GM18498 (cell line): ENCODE measurements at regions not wholly inside any gene's neighbourhood (a gene's known extent, or its start where the extent isn't known, plus 50 kb on each side); places are given as distances from the start of the nearest gene placed in this dataset.

Source experiments
- ATAC-seq: cut with Tn5 transposase; IDR thresholded peaks from one replicate; pipeline ENCODE4 v1.9.1; 2021; ENCODE audit warnings: mild to moderate bottlenecking, moderate library complexity; ENCODE audit not compliant: unreplicated experiment

DNA sequence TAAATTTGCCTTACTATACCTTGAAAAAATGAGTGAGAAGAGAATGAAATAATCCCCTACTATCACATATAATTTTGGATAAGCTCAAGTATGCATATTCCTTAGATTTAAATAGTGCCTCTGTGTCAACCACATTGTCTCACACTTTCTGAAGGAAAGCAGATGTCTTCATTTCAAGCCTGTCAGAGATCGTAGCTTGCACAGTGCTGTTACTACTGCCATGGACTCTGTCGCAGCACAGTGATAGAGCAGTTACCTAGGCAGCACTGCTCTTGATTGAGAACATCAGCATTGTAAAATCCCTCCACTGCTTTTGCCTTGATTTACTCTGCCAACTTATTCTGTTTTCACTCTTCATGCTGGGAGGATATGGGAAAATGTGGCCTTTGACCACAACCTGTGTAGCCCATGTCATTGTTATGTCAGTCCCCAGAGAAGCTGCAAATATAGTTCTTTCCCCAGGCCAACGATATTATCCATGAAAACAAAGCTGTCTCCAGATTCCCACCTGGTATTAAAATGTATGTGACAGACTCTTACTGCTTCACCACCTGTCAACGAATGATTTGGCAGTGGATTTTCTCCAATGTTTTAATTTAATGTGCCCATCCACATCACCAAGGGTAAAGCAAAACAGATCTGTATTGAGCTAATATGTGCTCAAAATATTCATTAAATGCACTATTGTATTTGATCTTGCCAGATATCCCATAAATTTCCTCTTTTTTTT is 675.7 kb downstream of the METTL4 start:
- no peak for ATAC-seq

DNA sequence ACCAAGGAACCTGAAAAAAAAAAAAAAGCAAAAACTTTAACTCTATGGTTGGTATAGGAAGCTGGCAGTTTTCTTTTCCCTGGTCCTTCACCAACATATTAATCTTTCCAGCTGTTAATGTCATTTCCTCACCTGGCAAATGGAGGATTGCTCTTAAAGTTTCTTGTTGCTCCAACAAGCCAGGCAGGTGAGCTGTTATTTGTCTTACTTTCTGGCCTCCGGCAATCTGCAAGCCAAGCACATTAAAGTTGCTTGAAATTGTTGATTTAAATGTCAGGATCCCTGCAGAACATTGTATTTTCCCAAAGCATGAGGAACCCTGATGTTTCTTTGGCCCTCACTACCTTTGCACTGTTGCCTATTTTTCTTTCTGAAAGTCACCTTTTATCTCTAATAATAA is 664.9 kb downstream of the METTL4 start:
- ATAC-seq, result no peak

DNA sequence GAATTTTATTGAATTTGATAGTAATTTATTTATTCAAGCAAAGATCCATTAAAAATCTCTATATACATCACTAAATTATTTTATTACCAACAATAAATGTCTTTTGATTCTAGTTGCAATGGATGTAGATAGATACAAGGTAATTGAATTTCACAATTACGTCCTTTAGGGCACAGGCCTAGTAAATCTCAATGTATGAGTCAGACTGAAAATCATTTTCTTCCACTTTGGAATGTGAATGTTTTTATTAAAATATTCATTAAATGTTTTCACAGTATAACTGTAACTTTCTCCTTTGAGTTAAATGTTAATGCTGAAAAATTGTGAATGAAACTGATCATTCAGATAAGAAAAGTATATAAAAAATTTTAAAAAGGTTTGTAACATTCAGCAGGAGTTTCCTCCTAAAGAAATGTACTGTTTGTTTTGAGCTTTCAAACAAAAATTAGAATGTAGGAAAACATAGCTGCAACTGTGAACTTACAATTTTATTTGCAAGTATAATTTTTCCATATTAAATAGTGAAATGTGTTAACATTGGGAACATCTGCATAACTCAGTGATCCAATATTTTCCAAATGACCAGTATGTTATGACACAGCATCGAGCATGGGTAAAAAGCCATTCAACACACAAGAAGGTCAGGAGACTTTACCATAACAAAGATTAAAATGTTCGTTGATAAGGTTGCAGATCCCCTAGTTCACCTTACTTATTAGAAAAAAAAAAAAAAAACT is 663.7 kb downstream of the METTL4 start:
- ATAC-seq, result no peak

DNA sequence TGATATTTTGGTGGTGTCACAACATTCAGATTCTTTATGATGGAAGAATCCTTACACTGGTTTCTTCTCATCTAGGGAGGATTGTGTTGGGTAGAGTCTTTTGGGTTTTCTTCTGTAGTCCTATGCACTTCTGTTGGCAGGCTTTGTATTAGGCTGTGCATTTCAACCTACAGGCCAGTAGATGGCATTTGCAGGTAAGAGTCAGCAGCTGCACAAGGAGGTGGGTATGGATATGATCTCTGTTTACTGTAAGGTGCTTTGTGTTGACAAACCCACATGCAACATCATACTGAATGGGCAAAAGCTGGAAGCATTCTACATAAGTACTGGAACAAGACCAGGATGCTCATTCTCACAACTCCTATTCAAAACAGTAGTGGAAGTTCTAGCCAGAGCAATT is 656.8 kb downstream of the METTL4 start:
- no peak for ATAC-seq

DNA sequence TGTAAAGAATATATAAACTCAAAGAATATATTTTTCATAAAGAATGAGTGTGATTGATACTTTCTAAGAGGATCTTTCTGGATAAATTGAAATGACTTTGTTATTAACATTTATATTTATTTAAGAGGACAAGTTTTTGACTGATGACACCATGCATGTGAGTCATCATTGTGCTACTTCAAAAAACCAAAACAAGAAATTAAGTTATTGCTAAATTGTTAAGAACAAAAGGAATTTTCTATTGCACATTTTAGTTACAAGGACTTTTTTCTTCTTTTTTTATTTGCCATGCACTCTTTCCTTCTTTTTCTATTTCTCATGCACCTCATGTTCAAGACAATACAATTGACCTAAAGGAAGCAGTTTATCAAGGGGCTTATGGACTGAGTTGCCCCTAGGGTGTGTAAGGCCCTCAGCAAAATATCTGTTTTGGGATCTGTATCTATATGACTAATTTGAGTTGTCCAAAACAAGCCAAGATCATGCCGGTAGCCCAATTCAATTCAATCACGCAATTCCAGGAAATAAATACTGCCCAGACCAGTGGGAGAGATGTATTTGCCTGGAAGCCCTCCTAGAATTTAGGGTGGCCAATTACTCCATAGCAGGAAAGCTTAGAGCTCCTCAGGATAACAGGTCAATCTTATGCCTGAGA is 654.3 kb downstream of the METTL4 start:
- ATAC-seq, result no peak

DNA sequence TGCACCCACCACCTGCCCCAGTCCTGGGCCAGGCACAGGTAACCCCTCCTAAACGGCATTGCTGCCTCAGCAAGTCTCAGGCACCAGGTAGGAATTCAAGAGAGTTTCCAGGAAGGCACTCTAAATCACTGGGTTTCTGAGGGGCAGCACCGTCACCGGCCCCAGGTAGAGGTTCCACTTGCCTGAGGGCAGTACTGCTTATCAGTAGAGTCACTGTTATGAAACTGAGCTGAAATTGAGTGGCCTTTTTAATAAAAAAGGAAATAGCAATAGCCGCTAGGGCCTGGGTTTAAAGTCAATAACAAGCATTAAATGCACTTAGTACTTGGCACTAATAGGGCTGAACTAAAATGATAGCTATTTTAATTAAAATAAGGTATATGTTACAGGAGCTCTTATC is 653.7 kb downstream of the METTL4 start:
- ATAC-seq, result no peak

DNA sequence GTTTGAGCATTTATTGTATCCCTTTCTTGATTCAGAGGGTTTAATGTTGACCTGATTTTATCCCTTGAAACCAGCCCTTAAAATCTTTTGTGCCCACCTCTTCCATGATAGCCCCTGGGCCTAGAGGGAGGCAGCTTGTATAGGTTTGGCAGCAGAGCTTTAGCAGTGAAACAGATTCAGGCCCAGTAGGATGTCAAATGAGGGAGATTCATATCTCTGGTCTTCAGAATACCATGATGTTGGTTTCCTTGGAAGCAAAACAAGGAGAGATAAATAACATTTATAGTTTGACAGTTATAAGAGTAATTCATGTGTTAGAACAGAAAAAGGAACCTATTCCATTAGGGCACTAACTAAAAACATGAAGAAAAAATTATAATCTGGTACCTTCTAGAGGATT is 649.2 kb downstream of the METTL4 start:
- no peak for ATAC-seq

DNA sequence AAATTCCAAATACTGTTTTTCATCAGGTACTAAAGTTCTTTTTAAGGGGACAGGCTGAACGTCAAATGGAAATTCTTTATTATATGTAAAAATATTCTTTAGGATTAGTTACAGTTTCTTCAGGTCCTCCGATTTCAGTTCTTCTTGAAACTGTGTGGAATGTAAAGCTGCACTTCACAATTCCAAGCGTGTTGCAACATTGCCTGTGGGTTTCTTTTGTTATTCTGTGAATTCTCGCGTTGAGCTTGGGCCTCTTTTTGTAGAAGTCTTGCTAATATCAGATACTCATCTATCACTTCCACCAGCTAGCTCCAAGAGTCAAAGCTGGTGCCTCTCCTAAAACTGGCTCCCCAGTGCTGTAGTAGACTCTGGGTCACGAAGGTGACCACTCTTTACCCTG is 642.6 kb downstream of the METTL4 start:
- ATAC-seq, result no peak

DNA sequence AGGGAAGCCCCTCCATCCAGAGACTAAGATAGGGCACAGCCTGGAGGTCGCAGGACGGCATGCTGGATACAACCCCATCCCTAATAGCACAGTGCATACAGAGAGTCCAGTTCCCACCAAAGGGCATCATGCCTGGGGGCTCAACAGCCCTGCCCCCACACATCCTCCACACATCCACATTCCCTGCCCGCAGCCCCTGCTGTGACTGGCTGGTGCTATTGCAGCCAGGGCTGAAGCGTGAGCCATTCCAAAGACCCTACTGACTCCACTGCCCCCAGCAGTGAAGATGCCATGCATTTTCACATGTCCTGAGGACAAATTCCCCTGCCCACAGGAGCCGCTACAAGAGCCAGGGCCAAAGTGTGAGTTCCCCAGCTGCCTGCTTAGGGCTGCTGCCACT is 641.6 kb downstream of the METTL4 start:
- no peak for ATAC-seq

DNA sequence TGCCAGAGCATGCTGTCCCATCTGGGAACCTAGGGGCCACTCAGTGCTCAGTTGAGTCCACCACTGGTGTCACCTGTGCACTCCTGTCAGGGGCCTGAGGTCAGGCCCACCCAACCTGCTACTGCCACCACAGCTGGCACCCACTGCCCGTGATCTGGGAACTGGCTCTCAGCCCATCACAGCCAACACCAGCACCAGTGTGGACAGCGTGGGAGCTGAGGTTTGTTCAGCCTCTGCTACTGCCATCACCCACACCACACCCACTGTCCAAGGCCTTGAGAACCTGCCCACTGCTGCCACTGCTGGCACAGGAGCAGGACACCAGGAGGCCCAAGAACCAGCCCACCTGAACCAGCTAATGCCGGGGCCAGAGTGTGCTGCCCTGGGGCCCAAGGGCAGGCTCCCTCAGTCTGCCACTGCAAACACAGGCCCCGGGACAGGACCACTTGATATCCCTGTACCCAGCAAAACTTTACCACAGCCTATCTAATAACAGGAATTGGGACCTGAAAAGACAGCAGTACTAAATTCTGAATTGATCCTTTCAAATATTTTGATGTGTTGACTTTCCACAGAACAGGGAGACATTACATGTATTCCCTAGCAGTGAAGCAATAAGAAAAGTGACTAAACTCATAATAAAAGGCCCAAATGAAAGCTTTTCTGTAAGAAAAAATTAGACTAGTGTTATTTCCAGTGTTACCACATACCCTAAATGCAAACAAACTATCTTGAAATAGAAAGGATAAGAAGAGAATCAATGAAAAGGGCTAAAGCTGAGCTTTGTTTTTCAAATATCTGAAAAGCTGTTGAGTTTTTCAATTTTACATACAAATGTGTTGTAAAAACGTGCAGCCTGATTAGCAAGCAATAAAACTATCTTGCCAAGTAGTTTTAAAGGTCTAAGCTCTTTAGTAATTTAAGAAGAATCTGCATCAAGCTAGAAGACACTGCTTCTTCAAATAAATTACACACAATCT is 640.7 kb downstream of the METTL4 start:
- no peak for ATAC-seq

DNA sequence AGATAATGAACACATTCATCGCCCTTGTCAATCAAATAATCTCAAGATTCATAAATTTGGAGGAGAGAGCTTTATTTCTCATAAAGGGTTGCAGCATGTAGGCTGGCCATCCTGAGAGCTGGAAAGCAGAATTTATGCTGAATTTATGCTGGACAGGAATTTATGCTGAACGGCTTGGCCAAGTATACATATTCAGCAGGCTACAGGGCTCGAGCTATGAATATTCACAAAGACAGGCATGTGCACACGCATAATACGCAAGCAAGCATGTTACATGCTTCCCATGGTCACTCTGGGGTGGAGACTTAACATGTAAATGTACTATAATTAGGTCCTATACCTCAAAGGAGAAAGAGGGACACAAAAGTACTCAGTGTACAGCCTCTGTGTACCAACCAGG is 618.8 kb downstream of the METTL4 start:
- ATAC-seq, result no peak

DNA sequence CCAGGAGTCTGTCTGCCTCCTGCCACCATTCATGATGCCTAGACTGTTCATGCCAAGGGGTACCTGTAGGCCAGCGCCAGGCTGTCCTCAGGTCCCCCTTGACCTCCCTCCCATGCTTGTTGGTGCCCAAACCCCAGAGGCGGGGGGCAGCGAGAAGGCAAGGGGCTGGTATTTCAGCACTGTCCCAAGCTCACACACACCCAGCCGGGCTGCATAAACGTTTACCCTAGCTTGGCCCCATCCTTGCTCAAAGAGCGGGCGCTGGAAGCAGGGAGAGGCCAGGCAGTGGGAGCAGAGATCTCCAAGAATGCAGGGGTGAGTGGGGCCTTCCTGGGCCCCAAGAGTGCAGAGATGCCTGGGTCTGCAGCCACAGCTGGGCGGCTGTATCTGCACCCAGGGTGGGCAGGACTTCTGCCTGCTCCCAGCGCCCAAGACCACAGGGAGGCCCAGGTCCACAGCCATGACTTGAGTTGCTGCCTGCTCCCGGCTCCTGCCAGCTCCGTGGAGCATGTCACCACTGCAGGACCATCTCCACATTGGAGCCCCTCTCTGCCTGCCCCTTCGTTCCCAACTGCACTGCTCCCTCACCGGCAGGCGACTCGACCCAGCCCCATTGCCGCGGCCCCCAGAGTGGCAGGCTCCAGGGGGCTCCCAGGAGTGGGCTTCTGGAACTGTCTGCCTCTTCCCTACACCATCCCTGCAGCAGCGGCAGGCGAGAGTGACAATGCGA is 616.6 kb downstream of the METTL4 start:
- ATAC-seq, result no peak

DNA sequence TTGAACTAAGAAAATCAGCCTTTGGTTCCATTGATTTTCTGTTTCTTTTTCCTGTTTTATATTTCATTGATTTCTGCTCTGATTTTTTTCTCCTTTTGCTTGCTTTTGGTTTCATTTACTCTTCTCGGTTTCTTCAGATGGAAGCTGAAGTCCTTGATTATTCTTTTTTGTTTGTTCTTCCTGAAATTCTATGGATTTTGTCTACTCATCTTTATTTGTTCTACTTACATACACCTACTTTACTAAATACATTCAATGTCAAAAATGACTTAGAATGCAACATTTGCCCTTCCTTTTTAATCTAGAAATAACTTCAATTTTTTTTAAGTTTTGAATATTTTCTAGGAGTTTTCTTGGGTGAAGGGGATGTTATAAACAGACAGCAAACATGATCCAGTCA is 612.5 kb downstream of the METTL4 start:
- ATAC-seq, result no peak

DNA sequence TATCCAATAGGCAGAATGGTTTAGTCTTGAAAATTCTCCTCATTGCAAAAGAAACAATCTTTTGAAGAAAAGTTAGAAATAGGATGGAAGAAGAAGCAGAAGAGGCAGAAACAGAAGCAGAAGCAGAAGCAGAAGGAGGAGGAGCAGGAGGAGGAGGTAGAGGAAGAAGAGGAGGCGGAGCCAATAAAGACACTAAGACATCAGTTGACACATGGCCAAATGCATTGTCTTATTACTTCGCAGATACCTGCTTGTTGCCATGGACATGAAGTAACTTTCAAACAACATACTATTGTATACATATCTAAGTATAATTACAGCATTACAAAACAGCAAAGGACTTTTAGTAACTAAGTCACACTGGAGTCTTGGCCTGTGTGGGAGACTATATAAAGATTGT is 606.3 kb downstream of the METTL4 start:
- no peak for ATAC-seq

DNA sequence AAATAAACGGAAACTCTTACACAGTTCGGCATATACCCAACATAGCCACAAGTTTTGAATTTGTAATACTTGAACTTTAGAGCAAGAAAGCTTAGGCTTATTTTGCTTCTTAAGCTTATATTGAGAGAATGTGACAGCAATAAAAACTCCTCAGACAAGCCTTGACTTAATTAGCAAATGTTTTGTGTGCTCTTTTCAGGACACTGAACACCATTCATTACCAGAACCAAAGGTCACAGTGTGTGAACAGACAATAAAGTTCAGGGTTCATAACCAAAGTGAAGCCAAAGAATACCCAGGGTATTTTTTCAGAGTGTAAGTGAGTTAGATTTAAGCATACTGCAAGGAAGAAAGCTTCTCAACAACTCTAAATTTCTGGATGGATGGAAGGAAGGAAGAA is 605.8 kb downstream of the METTL4 start:
- ATAC-seq, result no peak

DNA sequence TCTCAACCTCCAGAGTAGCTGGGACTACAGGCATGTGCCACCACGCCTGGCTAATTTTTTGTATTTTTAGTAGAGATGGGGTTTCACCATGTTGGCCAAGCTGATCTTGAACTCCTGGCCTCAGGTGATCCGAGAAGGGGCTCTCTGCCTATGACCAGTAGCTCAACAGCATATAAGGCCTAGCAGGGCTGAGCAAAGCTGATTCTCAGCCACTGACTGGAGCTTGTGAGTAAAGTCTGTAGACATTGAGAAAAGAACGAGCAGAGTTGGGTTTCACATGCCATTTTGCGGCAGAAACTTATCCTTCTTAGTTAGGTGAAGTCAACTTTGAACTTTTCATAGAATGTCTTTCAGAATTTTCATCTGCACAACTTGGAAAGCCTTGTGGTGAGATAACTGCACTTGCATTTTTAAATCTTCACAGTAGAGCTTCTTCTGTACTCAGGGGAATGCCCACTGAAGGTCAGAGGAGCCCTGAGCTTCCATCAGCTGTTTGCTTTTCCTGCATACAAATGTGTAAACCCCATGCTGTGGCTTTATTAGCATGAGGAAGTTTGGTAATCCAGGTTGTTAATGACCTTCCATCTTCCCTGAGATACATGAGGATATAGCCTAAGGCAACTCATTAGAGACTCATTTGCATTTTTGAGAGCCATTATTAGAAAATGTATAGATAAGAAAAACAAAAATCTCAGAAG is 602.4 kb downstream of the METTL4 start:
- ATAC-seq, result no peak

DNA sequence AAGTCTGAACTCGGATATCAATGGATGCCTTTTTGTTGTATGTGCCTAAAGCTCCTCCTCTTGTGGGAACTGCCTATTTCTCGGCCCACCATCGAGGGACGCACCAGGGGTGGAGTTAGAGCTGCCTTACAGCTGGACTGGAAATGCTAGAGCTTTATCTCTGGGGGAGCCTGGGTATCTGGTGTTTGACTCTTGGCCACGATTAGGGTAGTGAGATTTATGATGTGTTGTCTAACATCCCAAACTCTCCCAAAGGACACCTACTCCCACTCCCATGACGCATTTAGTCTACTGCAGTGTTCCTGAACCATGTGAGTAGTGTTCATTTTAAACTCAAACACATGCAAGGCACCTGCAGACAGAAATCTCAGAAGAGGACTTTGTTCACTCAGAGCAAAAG is 594.8 kb downstream of the METTL4 start:
- no peak for ATAC-seq

DNA sequence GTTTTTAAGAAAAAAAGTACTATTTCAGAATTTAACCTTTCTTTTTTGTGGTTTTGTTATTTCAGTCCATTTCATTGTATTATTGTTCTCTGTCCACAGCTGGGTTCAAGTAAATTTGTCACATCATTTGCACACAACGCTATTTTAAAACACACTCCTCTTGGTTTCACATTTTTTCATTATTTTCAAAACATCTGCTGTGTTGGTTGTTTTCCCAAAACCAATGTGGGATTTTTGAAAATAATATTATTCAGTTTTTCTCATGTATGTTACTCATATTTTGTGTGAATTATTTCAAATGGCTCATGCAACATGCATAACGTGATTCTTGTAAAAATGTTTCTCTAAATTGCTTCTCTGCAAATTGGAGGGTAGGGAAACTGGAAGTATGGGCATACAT is 589.2 kb downstream of the METTL4 start:
- ATAC-seq, result no peak

DNA sequence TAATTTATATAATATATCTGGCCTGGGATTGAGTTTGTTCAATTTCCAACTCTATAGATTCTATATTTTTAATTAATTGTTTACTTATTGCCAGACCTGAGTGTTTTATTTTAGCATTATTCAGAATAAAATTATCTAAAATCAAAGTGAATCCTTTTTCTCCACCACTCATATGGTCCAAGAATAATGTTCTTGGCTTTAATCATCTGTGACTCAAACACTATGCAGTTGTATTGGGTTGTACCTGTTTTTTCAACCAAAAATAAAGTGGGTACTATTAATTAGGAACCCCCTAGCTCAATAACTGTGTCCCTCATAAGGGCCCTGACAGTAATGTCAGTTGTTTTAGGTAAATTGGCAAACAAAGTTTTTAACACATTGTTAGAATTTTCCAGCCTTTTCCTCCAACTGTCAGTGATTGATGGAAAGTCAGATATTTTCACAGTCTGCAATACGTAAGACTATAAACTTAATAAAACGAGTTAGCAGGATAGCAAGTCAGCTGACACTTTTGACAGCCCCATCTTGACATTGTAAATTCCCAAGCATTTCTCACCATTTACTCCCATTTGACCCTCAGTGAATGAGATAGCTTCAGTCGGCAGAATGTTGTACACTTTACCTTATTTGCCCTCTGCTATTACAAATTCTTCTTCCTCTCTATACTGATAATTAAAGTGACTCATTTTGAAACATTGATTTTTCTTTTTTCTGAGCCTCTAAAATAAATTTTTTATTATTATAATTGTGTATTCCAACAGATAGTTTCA is 587.4 kb downstream of the METTL4 start:
- no peak for ATAC-seq
